EL (cell line): ENCODE measurements at regions not wholly inside any gene's neighbourhood (a gene's known extent, or its start where the extent isn't known, plus 50 kb on each side); places are given as distances from the start of the nearest gene placed in this dataset.

Experiments used
- DNase-seq: peaks from one replicate; pipeline ENCODE4 v3.0.0-alpha.2; 2016

GRCh38 chr2:163367825-163368582 lies 367.8 kb downstream of the FIGN start:
- DNase-seq = no peak

GRCh38 chr2:163364736-163365135 lies 371.1 kb downstream of the FIGN start:
- no peak for DNase-seq

GRCh38 chr2:163353551-163353950 lies 382.3 kb downstream of the FIGN start:
- DNase-seq = no peak

GRCh38 chr2:163351966-163352365 lies 383.8 kb downstream of the FIGN start:
- peak; percentile 9 for DNase-seq

GRCh38 chr2:163351143-163351542 lies 384.7 kb downstream of the FIGN start:
- no peak for DNase-seq

DNA sequence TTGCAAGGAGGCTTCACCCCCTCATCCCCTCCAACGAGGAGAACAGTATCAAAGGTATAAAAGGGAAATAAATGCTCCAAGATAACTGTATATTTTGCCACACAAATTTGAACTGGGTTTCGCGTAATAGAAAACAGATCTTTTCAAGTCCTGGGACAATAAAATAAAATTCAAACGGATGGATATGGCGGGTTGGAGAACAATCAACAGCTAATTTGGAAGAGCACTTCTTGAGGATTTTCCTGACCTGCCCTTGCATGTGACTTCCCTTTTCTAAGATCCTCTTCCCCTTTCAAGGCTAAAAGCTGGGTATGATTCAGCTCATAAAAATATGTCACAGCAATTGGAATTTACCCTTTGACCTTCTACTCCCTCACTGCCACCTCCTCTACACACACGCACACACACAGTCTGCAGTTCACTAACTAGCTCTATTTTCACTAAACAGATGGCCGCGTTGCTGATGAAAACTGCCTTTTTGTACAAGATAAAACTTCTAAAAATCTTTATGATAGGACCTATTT lies 386.9 kb downstream of the FIGN start:
- DNase-seq = peak; percentile 92

DNA sequence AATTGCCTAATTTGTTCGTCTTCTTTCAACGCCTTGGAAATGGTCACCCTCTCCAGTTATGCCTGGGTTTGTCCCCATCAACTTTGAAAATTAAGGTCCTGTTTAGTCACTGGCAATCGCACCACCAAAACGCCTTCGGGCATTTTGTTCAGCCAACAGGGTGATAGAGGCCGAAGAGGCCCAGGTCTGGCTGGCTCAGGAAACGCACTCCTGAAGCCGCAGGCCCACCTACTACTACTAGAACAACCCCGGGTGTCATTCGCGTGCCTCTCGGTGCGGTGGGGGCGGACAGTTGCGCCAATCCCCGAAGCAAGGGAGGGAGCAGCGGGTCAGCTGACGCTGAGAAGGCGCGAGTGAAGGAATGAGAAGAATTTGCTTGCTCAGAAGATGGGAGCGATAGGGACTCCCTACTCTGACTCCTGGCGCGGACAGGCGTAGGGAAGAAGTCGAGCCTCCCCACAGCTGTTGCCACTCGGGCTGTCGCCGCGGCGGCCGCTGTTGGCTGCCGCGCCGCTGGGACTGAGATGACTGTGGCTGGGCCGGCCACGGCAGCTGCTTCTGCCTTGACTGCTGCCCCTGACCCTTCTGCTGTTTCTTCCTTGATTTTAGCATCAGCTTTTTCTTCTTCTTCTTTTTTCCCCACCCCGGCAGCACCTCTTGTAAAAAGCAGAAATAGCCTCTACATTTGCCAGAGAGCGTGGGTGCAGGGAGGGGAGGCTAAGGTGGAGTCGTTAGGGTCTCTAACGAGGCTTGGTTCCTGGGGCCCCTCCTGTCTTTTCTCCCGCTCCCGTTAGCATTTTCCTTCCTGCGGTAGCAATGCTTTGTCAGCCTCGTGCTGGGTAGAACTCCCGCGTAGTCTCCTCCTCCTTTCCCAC lies 387.6 kb downstream of the FIGN start:
- peak; percentile 97 for DNase-seq

- peak; percentile 72 for DNase-seq
Measured at GRCh38 chr2:163345795-163346573, 389.8 kb downstream of the FIGN start.

DNA sequence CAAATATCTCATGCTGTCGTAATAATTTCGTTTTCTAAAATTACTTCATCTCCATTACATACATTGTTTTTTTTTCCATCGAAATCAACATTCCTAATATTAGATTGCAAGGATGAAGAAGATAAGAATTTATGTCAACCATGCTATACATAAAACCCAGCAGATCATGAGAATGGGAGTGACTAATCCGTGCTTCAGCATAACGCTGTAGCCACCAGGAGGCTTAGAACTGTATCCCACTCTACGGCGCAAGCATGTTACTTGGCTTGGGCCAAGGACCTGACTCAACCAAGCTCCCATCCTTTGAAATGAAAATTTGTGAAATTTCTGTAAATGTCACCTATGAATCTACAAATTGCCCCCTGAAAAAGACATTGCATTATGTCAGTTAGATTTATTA lies 392.5 kb downstream of the FIGN start:
- DNase-seq = no peak

DNA sequence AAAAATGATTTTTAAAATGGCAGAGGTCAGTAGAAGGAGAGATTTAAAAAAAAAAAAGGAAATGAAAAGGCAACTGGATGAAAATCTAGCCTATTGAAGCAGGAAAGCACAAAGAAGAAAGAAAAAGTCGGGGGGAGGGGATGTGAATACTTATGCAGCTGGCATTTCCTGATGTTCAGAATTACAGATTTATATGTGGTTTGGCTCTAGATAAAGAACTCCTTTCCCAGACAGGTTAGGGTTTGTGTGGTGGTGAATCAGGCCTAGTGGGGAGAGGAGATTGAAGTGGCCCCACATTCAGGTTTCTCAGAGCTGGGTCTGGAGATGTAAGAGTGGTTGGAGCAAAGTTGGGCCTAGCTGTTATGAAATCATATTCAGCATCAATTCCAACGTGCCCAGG lies 394.4 kb downstream of the FIGN start:
- DNase-seq = peak; percentile 29

DNA sequence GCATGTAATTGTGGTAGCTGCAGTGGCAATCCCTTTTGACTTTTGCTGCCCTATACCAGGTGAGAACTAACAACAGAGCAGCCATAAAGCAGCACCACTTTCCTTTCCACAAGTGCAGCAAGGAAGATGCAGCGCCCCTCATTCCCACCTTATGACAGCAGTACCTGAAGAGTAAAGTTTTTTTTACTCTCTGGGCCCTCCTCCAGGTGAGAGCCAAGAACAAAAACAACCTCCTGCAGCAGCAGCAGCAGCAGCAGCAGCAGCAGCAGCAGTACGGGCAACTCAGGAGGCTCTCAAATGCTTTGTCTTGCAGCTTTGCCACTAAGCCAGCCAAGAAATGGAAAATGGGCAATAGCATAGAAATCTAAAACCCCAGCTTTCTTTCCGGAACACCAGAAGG lies 397.5 kb downstream of the FIGN start:
- DNase-seq = no peak

- no peak for DNase-seq
Measured at GRCh38 chr2:163324677-163325076, 411.1 kb downstream of the FIGN start.

- peak; percentile 16 for DNase-seq
Measured at GRCh38 chr2:163319006-163319405, 416.8 kb downstream of the FIGN start.

DNA sequence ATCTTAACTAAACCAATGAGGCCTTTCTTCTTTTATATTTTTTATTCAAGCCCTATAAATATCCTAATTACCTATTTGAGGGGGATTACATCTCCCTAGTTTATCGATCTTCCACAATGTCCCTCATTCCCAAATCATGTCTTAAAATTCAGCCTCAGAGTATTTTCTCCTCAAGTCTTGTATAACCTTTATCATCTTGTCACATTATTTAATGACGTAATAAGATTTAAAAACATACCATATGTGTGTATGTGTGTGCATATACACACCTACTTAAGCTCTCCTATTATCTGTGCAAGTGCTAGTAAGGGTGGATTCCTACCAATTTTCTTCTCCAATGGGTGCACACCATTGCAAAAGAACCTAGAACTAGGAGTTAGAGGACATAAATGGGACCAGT lies 421.1 kb downstream of the FIGN start:
- no peak for DNase-seq

DNA sequence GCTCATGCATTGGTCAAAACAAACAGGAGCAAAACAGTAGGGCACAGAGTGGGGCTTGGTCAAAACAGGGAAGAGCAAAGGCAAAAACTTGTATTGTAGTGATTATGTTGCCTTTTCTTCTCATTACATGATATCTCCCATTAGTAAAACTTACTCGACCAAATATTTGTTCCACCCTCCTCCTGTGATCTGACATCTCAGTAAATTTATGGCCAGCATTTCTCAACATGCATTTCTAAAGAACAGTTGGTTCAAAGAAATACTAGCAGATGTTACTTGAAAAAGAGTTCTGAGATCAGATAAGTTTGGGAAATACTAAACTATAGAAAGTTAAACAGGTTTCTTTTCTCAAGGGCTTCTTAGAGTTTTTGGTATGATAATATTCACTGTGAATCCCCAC lies 423.1 kb downstream of the FIGN start:
- no peak for DNase-seq

- no peak for DNase-seq
Measured at GRCh38 chr2:163306647-163307046, 429.2 kb downstream of the FIGN start.

DNA sequence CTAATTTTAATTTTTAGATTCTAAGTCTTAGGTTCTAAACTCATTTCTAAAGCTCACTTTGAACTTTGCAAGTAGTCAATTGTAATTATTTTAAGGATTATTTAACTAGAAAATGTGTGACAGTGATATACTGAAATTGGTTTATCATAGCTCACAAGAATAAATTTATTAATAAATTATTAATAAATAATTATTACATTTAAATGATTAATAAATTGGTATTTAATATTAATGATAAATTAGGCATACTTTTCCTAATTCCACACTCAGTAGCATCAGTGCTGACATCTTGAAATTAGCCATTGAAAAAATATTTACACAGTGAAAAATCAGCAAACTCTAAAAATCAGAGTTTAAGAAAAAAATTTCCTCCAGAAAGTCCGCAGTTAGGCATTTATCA lies 433.7 kb downstream of the FIGN start:
- DNase-seq = no peak

DNA sequence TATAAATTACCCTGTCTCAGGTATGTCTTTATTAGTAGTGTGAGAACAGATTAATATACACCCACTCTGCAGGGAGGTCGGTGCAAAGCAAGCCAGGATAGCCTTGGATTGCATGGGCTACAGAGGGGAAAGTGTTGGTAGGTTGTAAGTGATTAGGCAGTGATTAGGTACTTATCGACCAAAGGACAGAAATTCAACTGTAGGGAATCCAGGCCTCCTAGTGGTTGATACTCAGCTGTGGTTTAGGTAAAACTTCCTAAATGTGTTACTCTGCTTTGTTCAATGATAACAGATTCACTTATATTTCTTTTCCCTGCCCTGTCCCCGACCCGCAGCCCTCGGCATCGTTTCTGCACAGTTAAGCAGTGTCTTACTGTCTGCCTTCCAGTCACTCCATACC lies 444.0 kb downstream of the FIGN start:
- DNase-seq = no peak

GRCh38 chr2:163281717-163282116 lies 443.1 kb upstream of the KCNH7 start:
- no peak for DNase-seq

DNA sequence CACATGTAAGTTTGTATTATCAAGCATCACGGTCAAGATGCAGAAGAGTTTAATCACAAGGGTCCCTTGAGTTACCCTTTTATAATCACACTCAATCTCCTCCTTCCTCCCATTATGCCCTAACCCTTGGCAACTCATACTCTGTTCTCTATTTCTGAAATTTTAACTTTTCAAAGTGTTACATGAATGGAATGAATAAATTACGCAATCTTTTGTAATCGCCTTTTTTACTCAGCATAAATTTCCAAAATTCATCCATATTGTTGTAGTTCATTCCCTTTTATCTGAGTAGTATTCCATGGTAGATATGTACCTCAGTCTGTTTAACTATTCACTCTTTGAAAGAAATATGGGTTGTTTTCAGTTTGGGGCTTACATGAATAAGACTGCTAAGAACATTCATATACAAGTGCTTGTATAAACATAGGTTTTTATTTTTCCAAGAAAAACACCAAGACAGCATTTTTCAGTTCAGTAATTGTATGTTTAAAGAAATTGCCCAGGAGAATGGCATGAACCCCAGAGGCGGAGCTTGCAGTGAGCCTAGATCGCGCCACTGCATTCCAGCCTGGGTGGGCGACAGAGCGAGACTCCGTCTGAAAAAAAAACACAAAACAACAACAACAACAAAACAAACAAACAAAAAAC lies 430.9 kb upstream of the KCNH7 start:
- no peak for DNase-seq

DNA sequence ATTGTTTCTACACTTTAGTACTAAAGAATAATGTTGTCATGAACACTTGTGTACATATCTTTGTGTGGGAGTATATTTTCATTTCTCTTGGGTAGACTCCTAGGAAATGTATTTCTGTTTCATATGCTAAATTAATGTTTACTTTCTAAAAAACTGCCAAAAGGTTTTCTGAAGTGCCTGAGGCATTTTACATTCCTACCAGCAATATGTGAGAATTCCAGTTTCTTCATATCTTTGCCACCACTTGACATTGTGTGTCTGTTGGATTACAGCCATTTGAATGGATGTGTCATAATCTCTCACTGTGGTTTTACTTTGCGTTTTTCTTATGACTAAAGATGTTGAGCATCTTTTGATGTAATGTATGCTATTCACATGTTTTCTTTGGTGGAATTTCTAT lies 428.2 kb upstream of the KCNH7 start:
- DNase-seq = peak; percentile 96

GRCh38 chr2:163265562-163265961 lies 427.0 kb upstream of the KCNH7 start:
- DNase-seq = no peak

- DNase-seq = peak; percentile 18
Measured at GRCh38 chr2:163264341-163264740, 425.8 kb upstream of the KCNH7 start.
